DOHH2 (cell line): ENCODE measurements at regions not wholly inside any gene's neighbourhood (a gene's known extent, or its start where the extent isn't known, plus 50 kb on each side); places are given as distances from the start of the nearest gene placed in this dataset.

Experiments
- H3F3A ChIP-seq: fragments of 200-600 bp; sonication (generic), shearing (Covaris generic); 2 replicates; pipeline ENCODE4 v1.6.0; 2016; ENCODE audit warnings: antibody characterized with exemption, mild to moderate bottlenecking; ENCODE audit not compliant: control insufficient read depth, insufficient read depth
- H3K27ac ChIP-seq: fragments of 200-600 bp; sonication (generic); 2 replicates; pipeline ENCODE4 v1.5.1; 2014; ENCODE audit warnings: low read depth, mild to moderate bottlenecking, low read length, moderate library complexity
- H3K27me3 ChIP-seq: fragments of 200-600 bp; sonication (generic); 2 replicates; pipeline ENCODE4 v1.6.1; 2014; ENCODE audit warnings: mild to moderate bottlenecking, low read length, mixed read lengths; ENCODE audit not compliant: control insufficient read depth
- H3K36me3 ChIP-seq: fragments of 200-600 bp; sonication (generic); 2 replicates; pipeline ENCODE4 v1.6.1; 2014; ENCODE audit warnings: mild to moderate bottlenecking, low read length, moderate library complexity, mixed read lengths; ENCODE audit not compliant: control insufficient read depth
- H3K4me1 ChIP-seq: fragments of 200-600 bp; sonication (generic); 2 replicates; pipeline ENCODE4 v1.6.1; 2014; ENCODE audit warnings: mild to moderate bottlenecking, low read length, mixed read lengths; ENCODE audit not compliant: control insufficient read depth
- H3K4me2 ChIP-seq: fragments of 200-600 bp; sonication (generic); 2 replicates; pipeline ENCODE4 v1.6.0; 2014; ENCODE audit warnings: mild to moderate bottlenecking, low read length, moderate library complexity
- H3K4me3 ChIP-seq: fragments of 200-600 bp; sonication (generic); 2 replicates; pipeline ENCODE4 v1.5.1; 2014; ENCODE audit warnings: mild to moderate bottlenecking, low read length, mixed read lengths
- H3K79me2 ChIP-seq: fragments of 200-600 bp; sonication (generic); 2 replicates; pipeline ENCODE4 v1.6.1; 2014; ENCODE audit warnings: mild to moderate bottlenecking, low read length, mixed read lengths; ENCODE audit not compliant: control insufficient read depth
- H3K9me2 ChIP-seq: fragments of 200-600 bp; sonication (generic); replicated peaks from 2 replicates; pipeline ENCODE4 v1.6.1; 2014; ENCODE audit warnings: mild to moderate bottlenecking, low read length, mixed read lengths; ENCODE audit not compliant: control insufficient read depth
- H3K9me3 ChIP-seq: fragments of 200-600 bp; sonication (generic); 2 replicates; pipeline ENCODE4 v1.6.1; 2014; ENCODE audit warnings: antibody characterized with exemption, low read length, mixed read lengths; ENCODE audit not compliant: control insufficient read depth, insufficient read depth
- H4K20me1 ChIP-seq: fragments of 200-600 bp; sonication (generic); 2 replicates; pipeline ENCODE4 v1.6.0; 2014; ENCODE audit warnings: low read depth, mild to moderate bottlenecking, antibody characterized with exemption, low read length, moderate library complexity; ENCODE audit not compliant: control insufficient read depth, insufficient read depth
- CTCF ChIP-seq: fragments of 200-600 bp; sonication (generic); IDR thresholded peaks from one replicate; pipeline ENCODE4 v1.5.1; 2014; ENCODE audit warnings: antibody characterized with exemption, mild to moderate bottlenecking, low read depth, low read length; ENCODE audit not compliant: poor library complexity, severe bottlenecking
- EZH2phosphoT487 ChIP-seq: fragments of 200-600 bp; sonication (generic); IDR thresholded peaks from 2 replicates; pipeline ENCODE4 v1.6.1; 2017; ENCODE audit warnings: borderline replicate concordance, mild to moderate bottlenecking, antibody characterized with exemption, low read length, moderate library complexity, mixed read lengths

- Histone ChIP-seq H3K36me3 (no peaks in the 10 kb centered on the region), H3K4me2 (no peak overlapping the region), H3K9me2 (no peaks in the 10 kb centered on the region), H3K27ac (no peak overlapping the region), H3K9me3 (no peaks in the 10 kb centered on the region), H3F3A (no peaks in the 10 kb centered on the region), H3K4me3 (no peak overlapping the region), H4K20me1 (no peaks in the 10 kb centered on the region), H3K27me3 (no peaks in the 10 kb centered on the region), H3K4me1 (no peaks in the 10 kb centered on the region), H3K79me2 (no peaks in the 10 kb centered on the region)
- TF ChIP-seq EZH2phosphoT487 (no peak), CTCF (no peak)
Observed at GRCh38 chr2:228722311-228722710, 540.8 kb upstream of the SPHKAP start.

- H3K9me3 ChIP-seq: no peaks in the 10 kb centered on the region
- TF ChIP-seq CTCF: no peak
- no peak for TF ChIP-seq EZH2phosphoT487
- no peaks in the 10 kb centered on the region for H3K9me2 ChIP-seq
- H3K4me1 ChIP-seq: no peaks in the 10 kb centered on the region
- no peak overlapping the region for H3K27ac ChIP-seq
- no peaks in the 10 kb centered on the region for H3K27me3 ChIP-seq
- no peak overlapping the region for H3K4me2 ChIP-seq
- no peaks in the 10 kb centered on the region for H3K79me2 ChIP-seq
- no peaks in the 10 kb centered on the region for H3F3A ChIP-seq
- H3K4me3 ChIP-seq: no peak overlapping the region
- no peaks in the 10 kb centered on the region for H4K20me1 ChIP-seq
- H3K36me3 ChIP-seq: no peaks in the 10 kb centered on the region
Observed at GRCh38 chr2:228720895-228721294, 539.4 kb upstream of the SPHKAP start.

- Histone ChIP-seq H3K79me2 (no peaks in the 10 kb centered on the region), H3K4me2 (no peak overlapping the region), H3K27me3 (no peaks in the 10 kb centered on the region), H3K9me2 (no peaks in the 10 kb centered on the region), H3F3A (no peaks in the 10 kb centered on the region), H3K36me3 (no peaks in the 10 kb centered on the region), H4K20me1 (no peaks in the 10 kb centered on the region), H3K4me3 (no peak overlapping the region), H3K9me3 (no peaks in the 10 kb centered on the region), H3K27ac (no peak overlapping the region), H3K4me1 (peaks cover 10% of the 10 kb centered on the region)
- no peak for TF ChIP-seq EZH2phosphoT487
- TF ChIP-seq CTCF: no peak
Observed at GRCh38 chr2:228709788-228710371, 528.4 kb upstream of the SPHKAP start.
